Breast epithelium (tissue), 4 donors: ENCODE measurements at regions not wholly inside any gene's neighbourhood (a gene's known extent, or its start where the extent isn't known, plus 50 kb on each side); places are given as distances from the start of the nearest gene placed in this dataset.

ENCODE experiments used
- DNase-seq, 2 donors: peaks; one replicate each; pipeline ENCODE4 v3.0.0-alpha.2; 2019; ENCODE audit warnings: low spot score in 2 of 2
- H3K27ac ChIP-seq, 2 donors: fragments of 200-600 bp; sonication (generic) in 1 of 2; one replicate each; pipeline ENCODE4 v1.5.1; 2016 to 2019; ENCODE audit warnings: mild to moderate bottlenecking in 1 of 2
- H3K27me3 ChIP-seq, 2 donors: fragments of 200-600 bp; sonication (generic) in 1 of 2; one replicate each; pipeline versions ENCODE4 v1.5.1 to v1.6.0; 2017 to 2019; ENCODE audit warnings: control low read depth in 1 of 2, mild to moderate bottlenecking in 1 of 2
- H3K36me3 ChIP-seq: fragments of 200-600 bp; one replicate; pipeline ENCODE4 v1.5.1; 2019
- H3K4me1 ChIP-seq, 2 donors: fragments of 200-600 bp; sonication (generic); one replicate each; pipeline ENCODE4 v1.5.1; 2016 to 2019; ENCODE audit warnings: control low read depth in 1 of 2
- H3K4me3 ChIP-seq, 3 donors: fragments of 200-600 bp; sonication (generic); 1 replicate in 2 of 3; 2 replicates in 1 of 3; pipeline ENCODE4 v1.5.1; 2016 to 2019; ENCODE audit warnings: mild to moderate bottlenecking in 3 of 3, moderate library complexity in 2 of 3
- H3K9me3 ChIP-seq, 2 donors: fragments of 200-600 bp; sonication (generic) in 1 of 2; one replicate each; pipeline ENCODE4 v1.5.1; 2016 to 2019; ENCODE audit warnings: control low read depth in 1 of 2
- CTCF ChIP-seq, 3 donors: fragments of 450-650 bp; IDR thresholded peaks; one replicate each; pipeline ENCODE4 v1.5.1; 2016 to 2017; ENCODE audit warnings: antibody characterized with exemption in 3 of 3, mild to moderate bottlenecking in 3 of 3, moderate library complexity in 3 of 3
- POLR2A ChIP-seq: fragments of 450-650 bp; IDR thresholded peaks from one replicate; pipeline ENCODE4 v1.6.1; 2016; ENCODE audit warnings: antibody characterized with exemption, mild to moderate bottlenecking, moderate library complexity
- POLR2AphosphoS5 ChIP-seq, 3 donors: sonication (generic); formaldehyde crosslinking; IDR thresholded peaks; one replicate each; pipeline ENCODE4 v1.6.1; 2017; ENCODE audit warnings: antibody characterized with exemption in 3 of 3
- intact Hi-C: fragments of 100-400 bp; cut with DNase I; formaldehyde crosslinking; loops from one replicate; pipeline ENCODE4 v1.15.1; 2023; ENCODE audit warnings: low total_unique reads

- Histone ChIP-seq H3K4me3 (no peak overlapping the region), H3K36me3 (no peaks in the 10 kb centered on the region), H3K9me3 (no peaks in the 10 kb centered on the region), H3K27me3 (peaks cover 0 to 64% of the 10 kb centered on the region in 2 donors), H3K27ac (no peak overlapping the region), H3K4me1 (no peaks in the 10 kb centered on the region)
- intact Hi-C loops = loop anchor here (5.0 kb wide), 1 partner anchor 180 kb away; no protein-coding TSS in a partner anchor
- TF ChIP-seq POLR2A = no peak
- TF ChIP-seq CTCF (IDR thresholded peaks at IDR 0.05) = no peak
- no peak for TF ChIP-seq POLR2AphosphoS5 (IDR thresholded peaks at IDR 0.05)
- DNase-seq = no peak
These were observed 168.0 kb upstream of the FOXF1 start for GRCh38 chr16:86342161-86342834.

DNA sequence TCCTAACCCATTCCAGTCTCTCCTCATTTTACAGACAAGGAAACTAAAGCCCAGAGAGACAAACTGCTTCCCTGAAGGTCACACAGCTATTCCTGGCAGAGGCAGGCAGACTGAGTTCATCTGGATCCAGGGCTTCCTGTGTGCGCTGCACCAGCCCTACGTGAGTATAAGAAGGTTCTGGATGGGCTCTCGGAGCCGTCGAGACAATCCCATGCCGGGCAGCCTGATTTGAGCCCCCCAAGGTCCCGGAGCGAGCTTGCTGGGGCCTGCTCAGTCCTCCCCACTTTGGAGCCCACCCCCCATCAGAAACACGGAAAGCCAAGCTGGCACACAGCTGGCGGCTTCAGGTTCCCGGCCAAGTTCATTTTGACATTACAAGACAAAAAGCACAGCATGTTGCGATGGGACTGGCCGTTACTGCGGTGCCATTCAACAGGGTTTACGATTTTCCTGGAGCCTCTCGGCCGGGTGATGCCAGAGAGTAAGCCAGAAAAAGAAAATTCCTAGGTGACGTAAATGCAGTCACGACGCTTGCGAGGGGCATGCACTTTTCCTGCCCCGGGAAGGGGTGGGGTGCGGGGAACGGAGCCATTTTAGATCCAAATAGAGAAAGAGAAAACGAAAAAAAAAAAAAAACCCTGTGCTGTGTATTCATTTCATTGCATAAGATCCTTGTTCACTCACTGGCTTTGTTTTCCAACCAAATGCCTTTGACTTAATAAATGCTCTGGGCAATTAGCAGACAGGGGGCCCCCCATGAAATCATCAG lies 167.1 kb upstream of the FOXF1 start:
- H3K27ac ChIP-seq = peak overlapping the region in 1 of 2 donors; percentile 75
- H3K4me3 ChIP-seq = no peak overlapping the region
- no peaks in the 10 kb centered on the region for H3K9me3 ChIP-seq
- DNase-seq = no peak
- TF ChIP-seq POLR2AphosphoS5 (IDR thresholded peaks at IDR 0.05) = no peak
- TF ChIP-seq CTCF (IDR thresholded peaks at IDR 0.05) = no peak
- no peak for TF ChIP-seq POLR2A
- intact Hi-C loops = loop anchor here (5.0 kb wide), 1 partner anchor 179 kb away; no protein-coding TSS in a partner anchor
- no peaks in the 10 kb centered on the region for H3K4me1 ChIP-seq
- no peaks in the 10 kb centered on the region for H3K36me3 ChIP-seq
- H3K27me3 ChIP-seq = peaks cover 0 to 70% of the 10 kb centered on the region in 2 donors

DNA sequence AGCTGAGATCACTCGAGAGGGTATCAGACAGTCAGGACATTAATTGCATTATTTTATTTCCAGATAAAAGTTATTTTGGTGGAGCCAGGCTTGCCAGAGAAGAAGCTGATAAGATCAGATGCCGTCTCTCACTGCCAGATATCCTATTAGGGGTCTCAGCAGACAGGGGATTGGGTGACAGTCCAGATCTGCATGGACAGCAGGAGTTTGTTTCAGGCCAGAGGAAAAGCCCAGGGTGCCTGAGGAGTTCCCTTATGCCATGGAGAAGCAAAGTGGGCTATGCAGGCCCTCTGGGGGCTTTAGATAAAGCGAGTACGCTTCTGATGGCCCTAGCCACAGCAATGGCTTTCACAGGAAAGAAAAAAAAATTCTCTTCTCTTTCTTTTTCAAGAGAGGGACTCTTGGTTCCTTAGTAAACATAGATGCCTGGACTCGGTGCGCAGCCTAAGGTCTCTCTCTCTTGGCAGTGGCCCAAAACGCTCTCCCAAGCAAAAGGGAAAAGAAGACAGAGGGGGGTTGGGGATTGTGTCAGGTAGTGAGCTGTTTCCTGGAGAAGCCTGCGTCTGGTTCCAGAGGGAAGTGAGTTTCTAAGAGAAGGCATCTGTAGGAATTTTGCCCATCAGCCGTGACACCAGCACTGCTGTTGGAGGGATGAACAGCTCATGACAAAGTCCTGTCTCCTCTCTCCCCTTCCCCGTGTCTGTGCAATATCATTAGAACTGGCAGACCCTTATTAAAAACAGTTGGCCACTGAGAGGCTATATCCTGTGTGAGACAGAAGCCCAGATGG lies 166.3 kb upstream of the FOXF1 start:
- Histone ChIP-seq H3K9me3 (no peaks in the 10 kb centered on the region), H3K4me1 (no peaks in the 10 kb centered on the region), H3K27ac (no peak overlapping the region), H3K4me3 (no peak overlapping the region), H3K27me3 (peaks cover 0 to 78% of the 10 kb centered on the region in 2 donors), H3K36me3 (no peaks in the 10 kb centered on the region)
- no peak for DNase-seq
- TF ChIP-seq POLR2A (no peak), CTCF (IDR thresholded peaks at IDR 0.05) (no peak), POLR2AphosphoS5 (IDR thresholded peaks at IDR 0.05) (no peak)
- intact Hi-C loops = loop anchor here (5.0 kb wide), 1 partner anchor 178 kb away; no protein-coding TSS in a partner anchor

- Histone ChIP-seq H3K36me3 (no peaks in the 10 kb centered on the region), H3K27me3 (peaks cover 0 to 78% of the 10 kb centered on the region in 2 donors), H3K9me3 (no peaks in the 10 kb centered on the region), H3K4me1 (no peaks in the 10 kb centered on the region), H3K4me3 (no peak overlapping the region), H3K27ac (no peak overlapping the region)
- TF ChIP-seq POLR2A (no peak), POLR2AphosphoS5 (IDR thresholded peaks at IDR 0.05) (no peak), CTCF (IDR thresholded peaks at IDR 0.05) (no peak)
- DNase-seq = no peak
- intact Hi-C loops = loop anchor here (5.0 kb wide), 1 partner anchor 178 kb away; no protein-coding TSS in a partner anchor
These were observed 165.8 kb upstream of the FOXF1 start for GRCh38 chr16:86344586-86344871.
